ENCODE measurements at regions not wholly inside any gene's neighbourhood (a gene's known extent, or its start where the extent isn't known, plus 50 kb on each side); places are given as distances from the start of the nearest gene placed in this dataset.
"Not testable (repeated sequence)": the region's sequence is repeated elsewhere in the genome, so short reads cannot be mapped to it uniquely, and the experiment has no call there.

- H3K36me3 ChIP-seq (ENCODE audit: control insufficient read depth, insufficient read depth, low read length); H3K4me3 ChIP-seq (replicated peaks; ENCODE audit: low read depth, low read length); H3K27me3 ChIP-seq (replicated peaks; ENCODE audit: control insufficient read depth, insufficient read depth, low read length); DNase-seq (ENCODE audit: extremely low read depth, insufficient read length): not testable (repeated sequence)
Measured at GRCh38 chr2:87593784-87594610, 153.9 kb upstream of the PLGLB2 start.

- not testable (repeated sequence) for H3K4me3 ChIP-seq (replicated peaks; ENCODE audit: low read depth, low read length); H3K36me3 ChIP-seq (ENCODE audit: control insufficient read depth, insufficient read depth, low read length); H3K27me3 ChIP-seq (replicated peaks; ENCODE audit: control insufficient read depth, insufficient read depth, low read length); DNase-seq (ENCODE audit: extremely low read depth, insufficient read length)
Measured at GRCh38 chr2:87594611-87594992, 153.3 kb upstream of the PLGLB2 start.

- H3K36me3 ChIP-seq (ENCODE audit: control insufficient read depth, insufficient read depth, low read length); H3K27me3 ChIP-seq (replicated peaks; ENCODE audit: control insufficient read depth, insufficient read depth, low read length); H3K4me3 ChIP-seq (replicated peaks; ENCODE audit: low read depth, low read length); DNase-seq (ENCODE audit: extremely low read depth, insufficient read length): not testable (repeated sequence)
Measured at GRCh38 chr2:87595017-87595416, 152.9 kb upstream of the PLGLB2 start.

GRCh38 chr2:87600961-87601360, 146.9 kb upstream of the PLGLB2 start:
- not testable (repeated sequence) for H3K4me3 ChIP-seq (replicated peaks; ENCODE audit: low read depth, low read length); DNase-seq (ENCODE audit: extremely low read depth, insufficient read length); H3K27me3 ChIP-seq (replicated peaks; ENCODE audit: control insufficient read depth, insufficient read depth, low read length); H3K36me3 ChIP-seq (ENCODE audit: control insufficient read depth, insufficient read depth, low read length)

GRCh38 chr2:87602118-87602517, 145.8 kb upstream of the PLGLB2 start:
- H3K4me3 ChIP-seq (replicated peaks; ENCODE audit: low read depth, low read length); H3K36me3 ChIP-seq (ENCODE audit: control insufficient read depth, insufficient read depth, low read length); H3K27me3 ChIP-seq (replicated peaks; ENCODE audit: control insufficient read depth, insufficient read depth, low read length); DNase-seq (ENCODE audit: extremely low read depth, insufficient read length): not testable (repeated sequence)

- H3K36me3 ChIP-seq (ENCODE audit: control insufficient read depth, insufficient read depth, low read length); H3K4me3 ChIP-seq (replicated peaks; ENCODE audit: low read depth, low read length); H3K27me3 ChIP-seq (replicated peaks; ENCODE audit: control insufficient read depth, insufficient read depth, low read length); DNase-seq (ENCODE audit: extremely low read depth, insufficient read length): not testable (repeated sequence)
Measured at GRCh38 chr2:87602728-87603127, 145.2 kb upstream of the PLGLB2 start.

- not testable (repeated sequence) for H3K27me3 ChIP-seq (replicated peaks; ENCODE audit: control insufficient read depth, insufficient read depth, low read length); DNase-seq (ENCODE audit: extremely low read depth, insufficient read length); H3K36me3 ChIP-seq (ENCODE audit: control insufficient read depth, insufficient read depth, low read length); H3K4me3 ChIP-seq (replicated peaks; ENCODE audit: low read depth, low read length)
Measured at GRCh38 chr2:87603418-87604278, 144.2 kb upstream of the PLGLB2 start.

DNA sequence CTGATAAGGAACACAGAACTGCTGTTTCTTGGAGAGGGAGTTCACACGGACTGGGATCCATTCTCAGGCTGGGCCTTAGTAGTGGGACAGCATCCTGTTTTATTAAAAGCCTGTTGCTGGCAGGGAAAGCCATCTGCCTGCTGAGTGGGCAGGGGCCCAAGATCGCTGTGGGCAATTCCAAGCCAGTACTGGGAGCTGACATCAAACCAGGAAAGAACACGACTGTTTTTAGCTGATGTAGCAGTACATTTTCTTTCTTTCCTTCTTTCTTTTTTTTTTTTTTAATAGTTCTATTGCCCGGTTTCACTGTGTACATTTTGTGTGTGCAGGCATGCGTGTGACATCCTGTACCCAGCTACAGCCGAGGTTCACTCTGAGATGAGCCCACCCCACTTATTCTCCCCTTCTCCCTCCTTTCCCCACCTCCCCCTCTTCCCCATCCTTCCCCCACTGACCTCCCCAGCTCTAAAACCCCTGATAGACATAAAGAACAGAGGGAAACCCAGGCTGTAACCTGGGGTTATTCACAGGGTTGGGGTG, 143.5 kb upstream of the PLGLB2 start:
- H3K27me3 ChIP-seq (replicated peaks; ENCODE audit: control insufficient read depth, insufficient read depth, low read length); H3K4me3 ChIP-seq (replicated peaks; ENCODE audit: low read depth, low read length); H3K36me3 ChIP-seq (ENCODE audit: control insufficient read depth, insufficient read depth, low read length); DNase-seq (ENCODE audit: extremely low read depth, insufficient read length): not testable (repeated sequence)

DNA sequence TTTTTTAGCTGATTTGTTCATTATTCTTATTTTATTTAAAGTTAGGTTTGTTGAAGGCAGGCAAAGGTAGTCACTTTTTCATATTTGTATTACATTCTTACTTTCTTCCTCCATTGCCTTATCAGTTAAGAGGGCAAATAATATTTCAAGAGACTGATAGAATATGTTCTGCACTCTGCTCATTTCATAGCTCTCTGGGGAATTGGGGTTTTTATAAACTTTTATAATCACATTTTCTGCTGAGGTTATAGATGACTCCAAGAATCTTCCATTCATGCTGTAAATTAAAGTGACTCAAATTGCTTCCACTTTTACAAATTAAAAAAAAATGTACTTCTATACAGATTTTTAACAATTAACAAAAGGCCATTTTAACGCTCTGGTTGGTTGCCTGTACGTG, 142.9 kb upstream of the PLGLB2 start:
- not testable (repeated sequence) for H3K36me3 ChIP-seq (ENCODE audit: control insufficient read depth, insufficient read depth, low read length); DNase-seq (ENCODE audit: extremely low read depth, insufficient read length); H3K27me3 ChIP-seq (replicated peaks; ENCODE audit: control insufficient read depth, insufficient read depth, low read length); H3K4me3 ChIP-seq (replicated peaks; ENCODE audit: low read depth, low read length)

DNA sequence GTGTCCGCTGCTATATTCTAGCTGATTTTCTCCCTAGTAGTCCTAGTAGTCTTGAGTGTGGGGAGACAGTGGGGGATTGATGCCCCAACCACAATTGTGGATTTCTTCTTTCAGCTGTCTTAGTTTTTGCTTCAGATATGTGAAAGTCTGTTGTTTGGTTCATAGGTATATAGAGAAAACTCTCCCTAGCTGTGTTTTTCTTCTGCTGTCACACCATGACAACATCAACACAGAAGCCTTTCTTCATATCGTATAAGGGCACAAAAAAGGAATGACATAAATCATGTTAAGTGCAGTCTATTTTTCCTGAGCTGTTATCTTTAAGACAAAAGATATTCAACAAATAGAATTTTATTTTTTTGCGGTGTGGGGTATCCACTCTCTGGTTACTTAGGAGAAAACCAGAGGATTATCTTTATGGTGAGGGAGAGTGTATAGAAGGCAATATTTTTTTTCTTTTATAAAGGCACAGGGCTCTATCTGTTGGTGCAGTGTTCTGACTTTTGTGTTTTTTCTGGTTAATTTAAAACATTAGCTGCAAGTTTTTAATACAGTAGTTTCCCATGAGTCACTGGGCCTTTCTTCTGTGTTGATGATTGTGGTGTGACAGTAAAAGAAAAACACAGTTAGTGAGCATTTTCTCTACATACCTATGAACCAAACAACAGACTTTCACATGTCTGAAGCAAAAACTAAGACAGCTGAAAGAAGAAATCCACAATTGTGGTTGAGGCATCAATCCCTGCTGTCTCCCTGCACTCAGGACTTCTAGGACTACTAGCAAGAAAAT, 139.3 kb upstream of the PLGLB2 start:
- not testable (repeated sequence) for DNase-seq (ENCODE audit: extremely low read depth, insufficient read length); H3K4me3 ChIP-seq (replicated peaks; ENCODE audit: low read depth, low read length); H3K36me3 ChIP-seq (ENCODE audit: control insufficient read depth, insufficient read depth, low read length); H3K27me3 ChIP-seq (replicated peaks; ENCODE audit: control insufficient read depth, insufficient read depth, low read length)

GRCh38 chr2:87610974-87611373, 136.9 kb upstream of the PLGLB2 start:
- H3K36me3 ChIP-seq (ENCODE audit: control insufficient read depth, insufficient read depth, low read length); DNase-seq (ENCODE audit: extremely low read depth, insufficient read length); H3K27me3 ChIP-seq (replicated peaks; ENCODE audit: control insufficient read depth, insufficient read depth, low read length); H3K4me3 ChIP-seq (replicated peaks; ENCODE audit: low read depth, low read length): not testable (repeated sequence)

DNA sequence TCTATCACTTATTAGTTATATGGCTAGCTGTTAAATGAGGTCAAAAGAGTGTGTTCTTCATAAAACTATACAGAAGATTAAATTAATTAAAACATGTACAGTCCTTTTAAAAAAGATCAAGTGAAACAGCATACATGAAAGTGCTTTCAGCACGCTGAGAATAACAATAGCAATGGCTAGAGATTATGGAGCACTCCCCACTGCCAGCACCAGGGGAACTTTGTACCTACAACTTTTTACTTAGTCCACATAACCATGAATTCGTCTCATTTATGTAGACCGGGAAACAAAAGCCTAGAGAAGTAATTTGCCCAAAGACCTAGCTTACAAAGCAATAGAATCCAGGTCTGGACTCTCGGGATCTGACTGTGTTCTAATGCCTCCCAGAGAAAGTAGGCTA, 136.5 kb upstream of the PLGLB2 start:
- H3K4me3 ChIP-seq (replicated peaks; ENCODE audit: low read depth, low read length); H3K27me3 ChIP-seq (replicated peaks; ENCODE audit: control insufficient read depth, insufficient read depth, low read length); H3K36me3 ChIP-seq (ENCODE audit: control insufficient read depth, insufficient read depth, low read length); DNase-seq (ENCODE audit: extremely low read depth, insufficient read length): not testable (repeated sequence)

DNA sequence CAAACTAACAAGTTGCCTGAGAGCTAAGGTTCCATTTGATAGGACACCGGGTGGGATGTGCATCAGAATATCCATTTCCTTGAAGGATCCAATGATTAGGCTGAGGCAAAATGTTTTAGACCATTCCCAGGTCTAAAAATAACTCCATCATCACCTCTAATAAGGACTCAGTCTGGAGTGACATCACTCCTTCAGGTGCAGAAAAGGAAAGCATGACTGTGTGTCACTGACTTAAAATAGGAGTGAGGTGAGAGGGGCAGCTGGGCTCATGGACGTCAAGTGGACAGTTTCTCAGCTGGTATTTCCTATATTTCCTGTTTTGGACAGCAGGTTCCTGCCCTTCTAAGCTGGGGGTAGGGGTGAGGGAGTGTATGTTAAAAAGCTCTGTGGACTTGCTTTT, 135.9 kb upstream of the PLGLB2 start:
- H3K4me3 ChIP-seq (replicated peaks; ENCODE audit: low read depth, low read length); H3K36me3 ChIP-seq (ENCODE audit: control insufficient read depth, insufficient read depth, low read length); H3K27me3 ChIP-seq (replicated peaks; ENCODE audit: control insufficient read depth, insufficient read depth, low read length); DNase-seq (ENCODE audit: extremely low read depth, insufficient read length): not testable (repeated sequence)

Data from GM06990 (cell line).